ENCODE measurements at regions not wholly inside any gene's neighbourhood (a gene's known extent, or its start where the extent isn't known, plus 50 kb on each side); places are given as distances from the start of the nearest gene placed in this dataset.

DNA sequence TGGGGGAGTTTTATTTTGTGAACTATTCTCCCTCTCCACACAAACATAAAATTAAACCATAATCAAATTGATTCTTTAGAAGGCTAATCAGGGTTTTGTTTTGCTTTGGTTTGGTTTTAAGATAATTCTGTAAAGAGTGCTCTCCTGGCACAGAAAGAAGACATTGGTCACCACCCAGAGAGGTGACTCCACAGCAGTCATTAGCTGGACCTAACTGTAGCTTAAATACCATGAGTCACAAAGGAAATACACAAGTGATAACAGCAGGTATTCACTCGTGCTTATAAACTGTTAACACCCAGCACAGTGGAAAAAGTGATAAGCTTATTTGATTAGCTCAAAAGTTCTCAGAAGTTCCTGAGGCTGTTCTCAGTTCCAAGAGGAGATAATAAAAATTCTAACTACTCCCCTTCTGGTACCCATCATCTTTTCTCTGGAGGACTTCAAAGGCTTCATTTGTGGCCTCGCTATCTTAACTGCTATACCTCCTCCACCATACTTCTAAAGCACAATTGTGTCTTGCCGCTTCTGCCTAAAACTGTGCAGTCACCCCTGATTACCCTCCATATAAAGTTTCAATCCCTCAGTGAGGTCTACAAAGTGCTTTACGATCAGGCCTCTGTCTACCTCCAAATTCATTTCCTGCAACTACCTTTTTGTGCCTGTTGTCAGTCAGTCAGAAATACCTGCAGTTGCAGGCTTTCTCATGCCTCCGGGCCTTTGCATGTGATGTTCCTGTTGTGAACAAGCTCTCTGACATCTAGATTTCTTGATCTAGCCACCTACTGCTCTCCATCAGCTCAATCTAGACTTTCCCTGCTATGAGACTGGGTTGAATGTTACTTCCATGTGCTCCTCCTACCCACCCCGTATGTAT, 201.1 kb downstream of the SAMD5 start:
- DNase-seq (ENCODE audit: low spot score in 2 of 2) = no peak
- intact Hi-C loops (cut with DNase I; ENCODE audit: low total_unique reads) = no loop called here
- 78 to 81% methylated on average over 6 of the region's 6 CpGs for WGBS, 2 donors
- no peak overlapping the region for H3K4me3 ChIP-seq (ENCODE audit: low read depth, poor library complexity, severe bottlenecking)
- TF ChIP-seq, protein P1, sequence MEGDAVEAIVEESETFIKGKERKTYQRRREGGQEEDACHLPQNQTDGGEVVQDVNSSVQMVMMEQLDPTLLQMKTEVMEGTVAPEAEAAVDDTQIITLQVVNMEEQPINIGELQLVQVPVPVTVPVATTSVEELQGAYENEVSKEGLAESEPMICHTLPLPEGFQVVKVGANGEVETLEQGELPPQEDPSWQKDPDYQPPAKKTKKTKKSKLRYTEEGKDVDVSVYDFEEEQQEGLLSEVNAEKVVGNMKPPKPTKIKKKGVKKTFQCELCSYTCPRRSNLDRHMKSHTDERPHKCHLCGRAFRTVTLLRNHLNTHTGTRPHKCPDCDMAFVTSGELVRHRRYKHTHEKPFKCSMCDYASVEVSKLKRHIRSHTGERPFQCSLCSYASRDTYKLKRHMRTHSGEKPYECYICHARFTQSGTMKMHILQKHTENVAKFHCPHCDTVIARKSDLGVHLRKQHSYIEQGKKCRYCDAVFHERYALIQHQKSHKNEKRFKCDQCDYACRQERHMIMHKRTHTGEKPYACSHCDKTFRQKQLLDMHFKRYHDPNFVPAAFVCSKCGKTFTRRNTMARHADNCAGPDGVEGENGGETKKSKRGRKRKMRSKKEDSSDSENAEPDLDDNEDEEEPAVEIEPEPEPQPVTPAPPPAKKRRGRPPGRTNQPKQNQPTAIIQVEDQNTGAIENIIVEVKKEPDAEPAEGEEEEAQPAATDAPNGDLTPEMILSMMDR (IDR thresholded peaks at IDR 0.05) = no peak
- TF ChIP-seq POLR2A (IDR thresholded peaks at IDR 0.05) = no peak

DNA sequence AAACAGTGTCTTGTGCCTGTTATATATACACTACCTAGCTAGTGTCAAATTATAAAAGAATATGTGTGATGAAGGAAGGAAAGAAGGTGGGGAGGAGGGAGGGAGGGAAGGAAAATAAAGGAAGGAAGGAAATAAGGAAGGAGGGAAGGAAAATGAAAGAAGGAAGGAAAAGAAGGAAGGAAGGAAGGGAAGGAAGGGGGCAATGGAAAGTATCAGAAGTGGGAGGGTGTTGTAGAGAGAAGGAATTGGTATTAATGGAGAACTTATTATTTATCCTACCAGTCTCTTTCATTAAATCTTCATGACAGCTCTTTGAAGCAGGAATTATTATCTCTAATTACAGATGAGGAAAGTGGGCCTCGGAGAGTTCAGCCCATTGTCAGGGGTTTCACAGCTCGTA, 202.4 kb downstream of the SAMD5 start:
- TF ChIP-seq POLR2A (IDR thresholded peaks at IDR 0.05) = no peak
- TF ChIP-seq, protein P1 (IDR thresholded peaks at IDR 0.05) = no peak
- no peak for DNase-seq (ENCODE audit: low spot score in 2 of 2)
- no peak overlapping the region for H3K4me3 ChIP-seq (ENCODE audit: low read depth, poor library complexity, severe bottlenecking)
- intact Hi-C loops (cut with DNase I; ENCODE audit: low total_unique reads) = no loop called here
- 78 to 86% methylated on average over 2 of the region's 2 CpGs for WGBS, 2 donors

DNA sequence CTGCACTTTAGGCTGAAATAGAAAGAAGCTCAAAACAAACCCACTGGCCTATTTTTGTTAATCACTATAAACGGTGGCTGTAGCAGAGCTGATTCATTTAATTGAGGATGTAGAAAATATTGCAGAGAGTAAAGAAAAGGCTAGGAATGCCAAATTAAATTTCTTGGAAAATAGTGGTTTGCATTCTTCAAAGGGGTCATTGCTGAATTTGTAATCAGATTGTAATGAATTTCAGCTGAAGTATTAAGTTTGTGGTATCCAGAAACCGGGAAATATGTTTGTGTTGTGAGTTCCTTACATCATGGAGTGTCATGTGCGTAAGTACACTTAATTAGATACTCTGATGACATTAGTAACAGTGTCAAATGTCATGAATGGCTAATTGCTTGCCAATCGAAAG, 203.0 kb downstream of the SAMD5 start:
- DNase-seq (ENCODE audit: low spot score in 2 of 2) = no peak
- 70 to 75% methylated on average over 4 of the region's 4 CpGs for WGBS, 2 donors
- TF ChIP-seq, protein P1 (IDR thresholded peaks at IDR 0.05) = no peak
- no peak for TF ChIP-seq POLR2A (IDR thresholded peaks at IDR 0.05)
- no peak overlapping the region for H3K4me3 ChIP-seq (ENCODE audit: low read depth, poor library complexity, severe bottlenecking)
- intact Hi-C loops (cut with DNase I; ENCODE audit: low total_unique reads) = no loop called here

DNA sequence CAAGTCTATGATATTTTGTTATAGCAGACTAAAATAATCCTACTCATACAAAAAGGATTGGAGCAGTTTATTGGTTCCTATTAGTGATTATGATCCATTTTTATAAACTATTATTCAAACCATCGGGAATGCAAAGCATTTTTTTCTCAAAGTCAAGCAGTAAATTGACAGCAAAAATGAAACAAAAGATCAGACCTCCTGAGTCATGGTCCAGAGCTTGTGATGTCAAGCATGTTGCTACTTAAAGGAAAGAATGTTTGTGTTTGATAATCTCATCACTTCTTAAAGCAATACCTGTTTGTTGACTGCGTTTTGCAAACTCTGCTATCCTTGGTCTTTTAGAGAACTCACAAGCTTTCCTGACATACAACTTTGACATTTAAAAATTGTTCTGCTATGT, 204.4 kb downstream of the SAMD5 start:
- no peak for DNase-seq (ENCODE audit: low spot score in 2 of 2)
- WGBS, 2 donors = 94% methylated on average over 2 of the region's 2 CpGs
- no peak for TF ChIP-seq POLR2A (IDR thresholded peaks at IDR 0.05)
- TF ChIP-seq, protein P1 (IDR thresholded peaks at IDR 0.05) = no peak
- H3K4me3 ChIP-seq (ENCODE audit: low read depth, poor library complexity, severe bottlenecking) = no peak overlapping the region
- intact Hi-C loops (cut with DNase I; ENCODE audit: low total_unique reads) = no loop called here

DNA sequence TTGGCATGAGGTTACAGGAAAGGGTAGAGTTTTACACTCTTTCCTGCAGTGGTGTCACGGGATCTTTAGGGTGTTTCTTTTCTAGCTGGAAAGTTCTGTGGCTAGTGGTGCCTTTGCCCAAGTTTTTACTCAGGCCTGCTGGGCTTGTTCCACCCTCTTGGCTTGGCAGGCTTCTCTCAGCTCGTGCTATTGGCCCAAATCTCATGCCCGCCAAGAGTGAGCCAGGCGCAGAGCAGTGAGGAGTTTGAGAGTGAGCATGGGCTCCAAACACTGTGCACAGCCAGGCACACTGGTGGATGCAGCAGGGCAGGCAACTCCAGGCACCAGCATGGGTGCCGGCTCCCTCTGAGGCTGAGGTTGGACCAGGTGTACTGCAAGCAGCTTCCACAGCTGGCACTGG, 206.5 kb downstream of the SAMD5 start:
- no peak overlapping the region for H3K4me3 ChIP-seq (ENCODE audit: low read depth, poor library complexity, severe bottlenecking)
- no peak for DNase-seq (ENCODE audit: low spot score in 2 of 2)
- TF ChIP-seq POLR2A (IDR thresholded peaks at IDR 0.05) = no peak
- TF ChIP-seq, protein P1 (IDR thresholded peaks at IDR 0.05) = no peak
- 61 to 66% methylated on average over 5 of the region's 5 CpGs for WGBS, 2 donors
- intact Hi-C loops (cut with DNase I; ENCODE audit: low total_unique reads) = loop anchor here (5.0 kb wide), 1 partner anchor 902 kb away; no protein-coding TSS in a partner anchor
